ENCODE measurements at regions not wholly inside any gene's neighbourhood (a gene's known extent, or its start where the extent isn't known, plus 50 kb on each side); places are given as distances from the start of the nearest gene placed in this dataset.

DNA sequence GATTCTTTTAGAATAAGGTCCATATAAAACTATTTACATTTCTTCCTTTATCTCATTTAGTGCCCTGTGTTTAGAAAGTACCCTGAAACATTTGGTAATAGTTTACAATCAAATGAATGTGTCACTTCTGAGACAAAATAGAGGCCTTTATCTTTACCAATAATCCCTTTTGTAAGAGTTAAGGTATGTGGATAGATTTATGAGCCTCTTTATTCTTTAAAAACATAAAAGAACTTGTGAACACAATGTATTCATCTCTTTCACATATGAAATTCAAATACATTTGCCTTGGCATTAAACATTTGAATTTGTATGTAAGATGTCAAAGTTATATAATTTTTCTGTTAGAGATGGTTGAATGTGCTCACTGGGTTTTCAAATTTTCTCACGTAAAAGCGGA, 180.5 kb upstream of the CWC22 start:
- DNase-seq = no peak

DNA sequence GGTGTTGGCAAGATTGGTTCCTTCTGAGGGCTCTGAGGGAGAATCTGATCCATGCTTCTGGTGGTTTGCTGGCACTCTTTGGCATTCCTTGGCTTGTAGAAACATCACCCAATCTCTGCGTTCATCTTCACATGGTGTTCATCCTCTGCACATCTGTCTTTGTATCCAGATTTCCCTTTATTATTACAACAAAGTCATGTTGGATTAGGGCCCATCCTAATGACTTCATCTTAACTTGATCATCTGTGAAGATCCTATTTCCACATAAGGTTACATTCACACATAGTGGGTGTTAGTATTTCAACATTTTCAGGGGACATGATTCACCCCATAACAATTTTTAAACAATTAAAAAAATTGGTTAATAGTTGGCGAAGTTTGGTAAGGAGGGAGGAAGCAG, 177.4 kb upstream of the CWC22 start:
- no peak for DNase-seq

DNA sequence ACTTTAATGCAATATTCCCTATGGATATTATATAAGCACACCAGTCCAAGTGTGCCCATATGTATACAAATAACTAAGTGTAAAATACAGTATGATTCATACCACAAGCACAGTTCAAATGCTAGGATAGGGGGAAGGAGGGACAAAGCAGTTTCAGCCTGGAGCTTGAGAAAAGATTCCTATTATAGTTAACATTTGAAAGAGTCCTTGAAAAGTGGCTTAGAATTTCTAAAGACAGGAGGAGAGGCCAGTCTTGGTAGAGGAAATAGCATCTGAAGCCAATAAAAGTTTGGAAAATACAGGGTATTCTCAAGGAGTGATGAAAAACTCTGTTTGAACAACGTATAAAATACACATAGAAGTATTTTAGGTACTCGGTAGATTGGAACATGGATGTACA, 173.4 kb upstream of the CWC22 start:
- no peak for DNase-seq

DNA sequence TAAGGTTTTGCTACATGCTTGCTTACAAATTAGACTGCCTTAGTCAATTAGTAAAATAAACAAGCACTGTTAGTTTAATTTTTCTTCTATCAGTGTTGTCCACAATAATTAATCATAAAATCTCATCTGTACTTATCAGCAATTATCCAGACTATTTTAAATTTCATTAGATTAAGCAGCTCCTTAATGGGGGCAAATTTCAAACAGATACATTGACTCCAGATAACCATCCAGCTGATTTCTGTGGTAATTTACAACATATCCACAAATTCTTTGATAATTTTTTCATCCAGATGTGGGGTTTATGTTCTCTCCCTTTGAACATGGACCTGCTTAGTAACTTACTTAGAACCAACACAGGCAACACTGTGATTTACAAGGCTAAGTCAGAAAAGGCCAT, 170.4 kb upstream of the CWC22 start:
- DNase-seq = no peak

DNA sequence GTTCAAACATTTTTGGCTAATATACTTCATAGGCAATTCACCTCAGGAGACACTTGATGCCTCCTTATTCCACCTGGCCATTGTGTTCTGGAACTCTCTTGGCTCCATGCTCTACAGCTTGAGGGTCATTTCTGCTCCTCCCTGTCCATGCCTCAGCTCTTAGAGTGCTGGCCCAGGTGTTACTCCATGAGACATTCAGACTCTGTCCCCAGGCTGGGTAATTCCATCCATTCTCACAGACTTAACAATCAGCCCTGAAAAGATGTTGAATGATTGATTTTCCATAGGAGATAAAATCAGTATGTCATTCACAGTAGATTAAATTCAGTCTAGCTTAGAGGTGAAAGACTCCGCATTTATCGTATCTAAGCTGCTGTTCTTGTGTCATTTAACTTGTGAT, 168.6 kb upstream of the CWC22 start:
- DNase-seq = no peak

DNA sequence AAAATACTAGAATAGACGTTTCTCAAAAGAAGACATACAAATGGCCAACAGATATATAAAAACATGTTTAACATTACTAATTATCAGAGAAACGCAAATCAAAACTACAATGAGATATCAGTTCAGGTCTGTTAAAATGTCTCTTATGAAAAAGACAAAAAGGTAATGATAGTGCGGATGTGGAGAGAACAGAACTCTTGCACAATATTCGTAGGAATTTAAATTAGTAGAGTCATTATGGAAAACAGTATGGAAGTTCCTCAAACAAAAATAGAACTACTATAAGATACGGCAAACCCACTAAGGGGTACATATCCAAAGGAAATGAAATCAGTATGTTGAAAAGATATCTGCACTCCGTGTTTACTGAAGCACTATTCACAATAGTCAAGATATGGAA, 167.5 kb upstream of the CWC22 start:
- no peak for DNase-seq

DNA sequence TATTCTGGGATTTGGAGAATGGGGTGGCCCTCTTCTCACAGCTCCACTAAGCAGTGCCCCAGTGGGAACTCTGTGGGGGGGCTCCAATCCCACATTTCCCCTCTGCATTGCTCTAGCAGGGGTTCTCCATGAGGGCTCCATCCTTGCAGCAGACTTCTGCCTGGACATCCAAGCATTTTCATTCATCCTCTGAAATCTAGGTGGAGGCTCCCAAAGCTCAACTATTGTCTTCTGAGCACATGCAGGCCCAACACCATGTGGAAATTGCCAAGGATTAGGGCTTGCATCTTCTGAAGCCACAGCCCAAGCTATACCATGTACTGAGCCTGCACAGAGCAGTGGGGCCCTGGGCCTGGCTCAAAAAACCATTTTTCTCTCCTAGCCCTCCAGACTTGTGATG, 162.4 kb upstream of the CWC22 start:
- no peak for DNase-seq

DNA sequence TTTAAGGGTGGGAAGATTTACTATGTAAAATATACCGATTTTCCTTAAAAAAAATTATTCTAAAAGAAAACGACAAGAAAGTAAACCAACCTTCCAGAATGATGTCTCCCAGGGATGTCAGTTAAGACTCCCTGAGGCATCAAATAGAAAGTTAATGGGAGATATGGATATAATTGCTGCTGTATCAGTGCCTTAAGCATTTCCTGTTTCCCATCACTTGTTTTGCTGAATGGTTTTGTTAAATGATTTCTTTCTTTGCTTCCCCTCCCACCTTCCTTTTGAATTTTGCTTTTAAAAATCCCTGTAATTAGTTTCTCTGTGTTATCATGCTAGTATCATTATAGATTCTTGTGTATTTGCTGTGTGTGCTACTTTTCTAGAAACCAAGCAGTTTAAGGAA, 154.3 kb upstream of the CWC22 start:
- DNase-seq = no peak

DNA sequence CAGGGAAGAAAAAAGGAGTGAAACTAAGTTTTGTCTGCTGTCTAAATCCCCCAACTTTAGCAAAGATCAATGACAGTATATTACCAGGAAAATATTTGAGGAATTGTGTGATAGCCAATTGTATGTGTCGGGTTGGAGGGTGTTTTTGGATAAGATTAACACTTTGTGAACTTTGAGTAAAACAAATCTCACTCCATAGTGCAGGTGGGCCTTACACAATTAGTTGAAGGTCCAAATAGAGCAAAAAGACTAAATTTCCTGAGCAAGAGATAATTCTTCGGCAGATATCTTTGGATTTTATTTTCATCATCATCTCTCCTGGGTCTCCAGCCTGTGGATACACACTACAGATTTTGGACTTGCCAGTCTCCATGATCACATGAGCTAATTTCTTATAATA, 152.8 kb upstream of the CWC22 start:
- no peak for DNase-seq

DNA sequence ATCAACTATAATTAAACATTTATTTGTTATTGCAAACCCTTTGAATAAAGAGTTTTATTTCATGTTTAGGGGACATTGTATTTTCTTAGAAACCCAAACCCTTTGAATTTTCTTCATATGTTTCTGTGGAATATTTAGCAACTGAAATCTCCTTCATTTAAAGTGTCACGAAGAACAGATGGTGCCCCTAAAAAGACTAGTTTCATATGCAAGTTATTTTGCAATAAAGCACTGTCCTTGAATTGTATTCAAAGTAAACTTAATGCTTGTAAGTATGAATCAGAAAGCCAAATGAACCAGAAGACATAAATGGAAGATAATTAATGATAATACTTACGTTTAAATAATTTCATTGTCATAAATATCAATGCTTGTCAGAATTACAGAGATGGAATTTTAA, 151.9 kb upstream of the CWC22 start:
- no peak for DNase-seq

DNA sequence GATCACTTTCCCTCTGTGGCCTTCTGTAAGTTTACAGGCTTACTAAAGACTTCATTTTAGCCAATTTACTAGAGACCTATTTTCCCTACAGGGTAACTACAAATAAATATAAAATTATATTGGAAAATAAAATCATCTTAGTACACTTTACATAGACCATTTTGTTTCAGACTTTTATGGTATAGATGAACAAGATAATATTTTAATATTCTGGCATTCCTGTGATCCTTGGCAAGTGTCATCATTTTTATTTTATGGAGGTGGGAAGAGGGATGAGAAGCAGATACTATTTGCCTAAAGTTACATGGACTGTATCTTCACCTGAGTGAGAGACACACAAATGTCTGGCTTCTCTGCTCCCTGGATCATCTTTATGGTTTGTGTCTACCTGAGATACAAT, 149.6 kb upstream of the CWC22 start:
- DNase-seq = no peak

DNA sequence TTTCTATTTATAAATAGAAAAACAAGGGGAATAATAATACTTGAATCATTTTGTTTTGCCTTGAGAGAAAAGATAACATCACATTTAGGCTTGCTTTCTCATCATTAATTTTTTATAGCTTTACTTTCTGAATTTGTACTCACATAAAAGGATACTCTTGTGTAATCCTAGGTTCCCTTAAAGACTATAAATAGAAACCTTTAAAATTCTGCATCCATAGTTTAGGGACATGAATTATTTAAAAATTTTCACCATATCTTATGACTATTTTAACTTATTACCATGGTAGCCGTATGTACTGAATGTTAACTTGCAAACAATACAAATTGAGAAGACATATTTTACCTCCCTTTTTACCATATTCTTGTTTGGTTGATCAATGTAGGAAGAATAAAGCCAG, 143.5 kb upstream of the CWC22 start:
- no peak for DNase-seq

DNA sequence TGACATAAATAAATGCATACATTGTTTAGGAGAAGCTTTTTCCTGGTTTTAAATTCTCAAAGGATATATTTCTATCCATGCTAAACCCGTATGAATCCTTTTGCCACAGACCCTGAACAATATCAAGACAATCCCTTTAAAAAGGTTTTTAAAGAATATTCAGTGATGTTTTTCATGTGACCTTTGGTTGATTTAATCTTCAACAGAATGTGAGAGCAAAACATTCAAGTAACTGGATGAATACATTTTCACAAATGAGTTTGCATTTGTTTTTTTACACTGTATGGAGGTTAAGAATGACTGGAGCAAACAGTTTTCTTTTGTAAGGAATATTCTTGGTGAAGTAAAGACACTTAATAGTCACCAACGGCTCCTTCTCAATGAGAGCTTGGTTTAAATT, 139.4 kb upstream of the CWC22 start:
- no peak for DNase-seq

DNA sequence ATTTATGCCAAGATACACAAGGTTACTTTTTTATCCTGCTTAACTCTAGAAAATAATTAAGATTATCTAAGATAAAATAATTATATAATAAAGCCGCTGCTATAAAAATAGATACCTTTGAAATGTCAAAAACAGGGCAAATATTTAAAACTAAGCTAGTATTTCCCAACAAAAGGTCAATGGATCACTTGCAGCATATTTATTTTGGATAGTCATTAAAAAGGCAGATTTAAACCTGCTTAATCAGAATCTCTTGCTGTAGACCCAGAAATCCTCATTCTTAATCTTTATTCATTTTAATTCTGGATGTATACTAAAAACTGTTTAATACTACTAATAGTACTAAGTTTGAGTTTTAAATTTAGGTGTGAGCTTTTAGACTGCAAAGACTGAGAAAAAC, 139.0 kb upstream of the CWC22 start:
- no peak for DNase-seq

DNA sequence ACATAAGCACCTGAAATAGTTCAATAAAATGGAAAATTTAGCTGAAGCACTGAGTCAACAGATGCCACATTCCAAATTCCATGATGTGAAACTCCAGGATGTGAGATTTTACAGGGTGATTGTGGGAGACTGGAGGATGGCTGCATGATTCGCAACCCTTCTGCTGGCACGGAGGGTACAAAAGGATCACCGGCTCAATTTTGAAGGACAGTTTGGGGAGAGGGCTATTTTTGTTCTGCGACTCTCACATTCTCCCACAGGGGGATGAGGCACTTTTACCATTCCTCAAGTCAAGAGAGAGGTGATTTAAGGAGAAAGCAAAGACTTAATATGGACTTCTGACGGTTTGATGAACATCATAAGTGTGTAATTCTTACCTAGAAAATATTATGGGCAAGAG, 138.1 kb upstream of the CWC22 start:
- no peak for DNase-seq

DNA sequence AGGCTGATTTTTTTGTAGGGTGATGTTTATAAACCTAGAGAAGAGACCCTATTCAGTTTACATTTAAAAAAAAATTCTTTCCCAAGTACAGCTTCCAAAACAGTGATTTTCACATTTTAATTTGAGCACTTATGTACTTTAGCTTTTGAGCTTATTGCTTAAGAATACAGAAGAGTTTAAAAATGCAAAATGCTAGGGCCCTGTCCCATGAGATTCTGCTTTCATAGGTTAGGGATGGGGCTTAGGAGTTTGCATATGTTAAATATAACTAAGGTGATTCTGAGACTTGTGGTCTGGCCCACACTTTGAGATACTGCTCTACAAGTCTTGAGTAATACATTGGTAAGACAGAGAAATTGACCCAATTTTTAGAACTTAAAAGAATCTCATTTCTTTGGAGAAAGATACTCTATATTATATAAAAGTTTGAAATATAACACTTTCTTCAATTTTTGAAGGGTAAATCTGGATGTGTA, 137.3 kb upstream of the CWC22 start:
- DNase-seq = no peak

DNA sequence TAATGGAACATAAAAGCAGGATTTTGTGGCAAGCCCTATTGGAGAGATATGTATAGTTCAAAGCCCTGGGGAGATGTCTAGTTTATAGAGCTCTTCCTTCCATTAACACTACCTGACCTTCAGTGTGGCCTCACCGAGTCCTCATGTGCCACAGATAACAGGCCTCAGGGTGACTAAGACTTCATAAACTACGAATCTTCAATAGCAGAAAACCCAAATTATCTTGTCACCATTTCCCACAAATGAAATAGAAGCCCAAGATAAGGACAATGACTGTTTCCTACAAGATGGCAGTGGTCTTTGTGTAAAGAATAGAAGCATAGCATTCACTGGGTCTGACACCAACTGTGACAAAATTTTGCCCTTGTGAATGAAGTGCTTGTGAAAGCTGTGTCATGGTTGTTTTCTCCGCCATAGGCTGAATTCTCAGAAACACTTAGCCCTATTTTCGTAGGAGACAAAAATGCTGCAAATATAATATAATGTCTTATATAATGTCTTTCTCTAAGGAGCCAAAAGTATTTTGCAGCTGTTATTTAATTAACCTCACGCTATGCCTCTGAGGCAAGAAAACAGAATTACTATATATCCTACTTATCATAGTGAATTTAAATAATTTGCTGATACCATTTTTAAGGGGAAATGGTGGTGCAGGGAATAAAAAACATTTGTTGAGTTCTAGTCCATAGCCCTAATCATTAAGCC, 136.7 kb upstream of the CWC22 start:
- no peak for DNase-seq

DNA sequence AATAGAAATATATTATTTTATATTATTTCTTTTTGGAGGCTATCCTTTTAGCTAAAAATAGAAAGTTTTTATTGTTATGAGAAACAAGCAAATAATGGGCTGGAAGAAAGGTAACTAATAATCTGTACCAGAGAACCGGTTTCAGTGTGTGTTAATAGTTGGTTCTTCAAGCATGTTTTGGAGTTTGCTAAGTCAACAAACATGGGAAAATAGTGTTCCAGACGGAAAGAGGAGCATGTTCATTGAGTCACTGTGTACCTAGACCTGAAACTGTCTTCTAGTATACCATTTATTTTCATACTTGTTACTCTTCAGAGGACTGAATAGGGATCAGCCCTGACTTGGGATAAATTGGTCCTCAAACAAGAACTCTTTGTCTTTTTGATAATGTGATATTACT, 134.5 kb upstream of the CWC22 start:
- DNase-seq = no peak

DNA sequence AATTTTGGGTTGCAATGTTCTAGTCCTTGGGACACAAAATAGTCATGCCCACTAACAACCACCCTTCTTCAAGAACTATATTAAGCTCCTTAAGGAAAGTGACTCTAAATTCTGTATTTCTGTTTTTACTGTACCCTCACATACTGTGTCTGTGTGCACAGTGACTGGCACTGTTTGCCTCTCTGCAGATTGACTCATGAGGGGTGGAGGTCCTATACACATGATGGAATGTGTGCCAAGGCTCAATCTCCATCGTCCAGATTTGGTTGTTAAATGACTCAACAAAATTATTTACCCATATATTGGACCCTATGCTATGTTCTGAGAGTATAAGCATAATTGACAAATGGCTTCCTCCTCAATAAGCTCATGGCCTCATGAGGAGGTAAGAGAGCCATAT, 126.6 kb upstream of the CWC22 start:
- DNase-seq = no peak

DNA sequence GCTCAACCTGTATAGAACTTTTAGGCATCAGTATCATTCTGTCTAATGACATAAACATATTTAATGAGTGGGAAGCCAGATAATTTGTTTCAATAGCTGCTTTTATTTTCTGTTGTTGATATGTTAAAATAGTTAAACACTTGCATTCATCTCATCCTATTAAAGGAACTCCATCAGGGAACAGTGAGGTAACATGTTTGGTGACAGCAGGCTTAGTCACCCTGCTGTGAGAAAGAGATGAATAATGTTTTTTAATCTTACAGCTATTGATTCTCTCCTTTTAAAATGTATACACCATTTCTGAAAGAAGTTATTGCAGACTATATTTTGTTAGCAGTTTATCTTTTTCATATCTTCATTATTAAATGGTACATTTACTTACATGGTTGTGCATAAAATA, 123.3 kb upstream of the CWC22 start:
- DNase-seq = no peak

DNA sequence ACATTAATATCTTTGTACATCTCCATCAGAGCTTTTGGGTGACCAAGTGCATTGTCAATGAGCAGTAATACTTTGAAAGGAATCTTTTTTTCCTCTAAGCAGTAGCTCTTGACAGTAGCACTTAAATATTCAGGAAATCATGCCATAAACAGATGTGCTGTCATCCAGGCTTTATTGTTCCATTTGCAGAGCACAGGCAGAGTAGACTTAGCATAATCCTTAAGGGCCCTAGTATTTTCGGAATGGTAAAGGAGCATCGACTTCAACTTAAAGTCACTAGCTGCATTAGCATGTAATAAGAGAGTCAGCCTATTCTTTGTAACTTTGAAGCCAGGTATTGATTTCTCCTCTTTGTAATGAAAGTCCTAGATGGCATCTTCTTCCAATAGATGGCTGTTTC, 121.8 kb upstream of the CWC22 start:
- DNase-seq = no peak

DNA sequence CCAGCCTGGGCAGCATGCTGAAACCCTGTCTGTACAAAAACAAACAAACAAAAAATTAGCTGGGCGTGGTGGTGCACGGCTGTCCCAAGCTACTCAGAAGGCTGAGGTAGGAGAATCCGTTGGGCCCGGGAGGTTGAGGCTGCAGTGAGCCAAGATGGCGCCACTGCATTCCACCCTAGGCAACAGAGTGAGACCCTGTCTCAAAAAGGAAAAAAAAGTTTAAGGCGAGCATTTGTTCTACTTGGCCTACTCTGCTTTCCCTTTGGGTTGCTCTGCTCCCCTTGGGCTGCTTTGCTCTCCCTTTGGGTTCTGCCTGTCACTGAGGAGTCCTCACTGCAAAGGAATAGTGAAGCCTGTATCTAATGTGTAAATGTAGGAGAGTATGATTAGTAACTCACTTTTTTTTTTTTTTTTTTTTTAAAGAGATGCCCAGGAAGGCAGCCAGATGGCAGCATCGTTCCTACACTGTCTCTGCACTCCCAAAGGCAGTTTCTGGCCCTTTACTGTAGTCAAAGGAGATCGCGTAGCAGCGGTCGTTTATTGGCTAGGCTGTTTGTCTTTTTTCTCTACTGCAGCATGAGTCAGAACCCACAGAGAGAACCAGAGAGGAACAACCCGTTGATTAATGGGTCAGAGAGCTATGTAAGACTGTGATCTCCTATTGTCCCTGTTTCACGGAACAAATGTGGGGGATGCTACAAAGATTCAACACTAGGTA, 118.3 kb upstream of the CWC22 start:
- DNase-seq = peak; percentile 49

DNA sequence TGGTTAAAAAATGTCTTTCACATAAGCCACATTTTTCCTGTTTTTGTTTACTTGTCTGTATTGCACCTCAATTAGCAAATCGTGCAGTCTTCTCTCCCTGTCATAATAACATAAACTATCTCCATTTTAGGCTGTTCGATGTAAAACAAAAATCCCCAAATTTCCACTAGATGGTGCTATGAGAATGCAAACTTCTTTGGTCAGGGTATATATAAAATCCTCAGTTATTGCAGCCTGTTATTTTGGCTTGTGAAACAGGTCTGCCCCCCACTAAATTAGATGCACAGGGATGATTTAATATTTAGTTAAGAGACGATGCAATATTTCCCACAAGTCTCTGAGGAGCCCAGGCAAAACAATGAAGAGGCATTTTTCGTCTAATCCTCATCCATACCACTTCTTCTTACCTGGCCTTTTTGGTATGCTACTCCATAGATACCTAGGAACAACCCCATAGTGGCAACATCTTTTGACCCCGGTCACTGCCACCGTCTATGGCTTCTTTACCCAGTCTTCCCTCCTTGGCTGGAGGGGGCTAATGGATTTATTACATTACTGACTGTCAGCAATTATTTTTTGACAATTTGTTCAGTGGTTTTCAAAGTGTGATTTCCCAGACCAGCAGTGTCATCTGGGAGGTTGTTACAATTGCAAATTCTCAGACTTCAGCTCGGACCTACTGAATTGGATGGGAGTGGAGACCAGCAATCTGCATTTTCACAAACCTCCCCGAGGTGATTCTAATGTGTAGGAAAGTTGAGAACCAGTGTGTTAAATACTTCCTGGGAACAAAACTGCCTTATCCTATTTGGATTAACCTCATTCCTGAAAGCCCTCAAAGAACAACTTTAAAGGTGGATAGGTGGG, 117.4 kb upstream of the CWC22 start:
- no peak for DNase-seq

DNA sequence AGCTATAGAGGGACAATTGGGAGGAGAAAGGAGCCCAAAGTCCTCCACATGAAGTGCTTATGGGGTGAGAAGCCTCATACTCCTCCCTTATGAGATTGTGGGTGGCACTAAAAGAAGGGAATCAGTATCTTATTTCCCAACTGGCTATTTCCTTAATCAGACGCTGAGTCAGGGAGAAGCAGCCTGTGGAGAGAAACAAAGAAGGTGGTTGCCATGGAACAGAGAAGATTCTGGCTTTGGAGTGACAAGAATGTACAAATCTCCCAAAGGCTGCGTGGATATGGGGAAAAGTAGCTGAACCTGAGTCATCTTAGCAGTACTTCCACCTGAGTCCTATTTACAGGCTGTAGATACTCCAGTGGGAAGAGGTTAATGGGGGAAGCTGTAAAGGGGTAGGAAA, 115.8 kb upstream of the CWC22 start:
- DNase-seq = no peak
